Activated CD8-positive, alpha-beta T cell treated with anti-CD3 and anti-CD28 coated beads for 36 hours (primary cell): ENCODE measurements at regions not wholly inside any gene's neighbourhood (a gene's known extent, or its start where the extent isn't known, plus 50 kb on each side); places are given as distances from the start of the nearest gene placed in this dataset.

Experiments used
- ATAC-seq: fragments of 200-7000 bp; cut with Tn5 transposase; one replicate; pipeline ENCODE4 v1.10.0; 2021; ENCODE audit warnings: mild to moderate bottlenecking, moderate library complexity
- CTCF ChIA-PET: fragments of 350-600 bp; sonication (Branson Sonifier 250); formaldehyde crosslinking; loops from one replicate; lab custom pipeline; 2021; ENCODE audit warnings: antibody characterized with exemption; lab: Charles Lee
- POLR2A ChIA-PET: fragments of 350-600 bp; sonication (Branson Sonifier 250); formaldehyde crosslinking; loops from one replicate; lab custom pipeline; 2021; ENCODE audit warnings: antibody characterized with exemption; lab: Charles Lee
- DNase-seq: peaks from one replicate; pipeline ENCODE4 v3.0.0-alpha.2; 2020
- H3K27ac Mint-ChIP-seq: one replicate; pipeline ENCODE4 v1.8.0; 2021; ENCODE audit warnings: mild to moderate bottlenecking, mixed read lengths
- H3K27me3 Mint-ChIP-seq: one replicate; pipeline ENCODE4 v1.8.0; 2021; ENCODE audit warnings: mixed read lengths
- H3K36me3 Mint-ChIP-seq: one replicate; pipeline ENCODE4 v1.8.0; 2021; ENCODE audit warnings: low read depth, mixed read lengths
- H3K4me1 Mint-ChIP-seq: one replicate; pipeline ENCODE4 v1.8.0; 2021; ENCODE audit warnings: low read depth, mixed read lengths
- H3K4me3 Mint-ChIP-seq: one replicate; pipeline ENCODE4 v1.8.0; 2021; ENCODE audit warnings: mild to moderate bottlenecking, moderate library complexity, mixed read lengths
- H3K9me3 Mint-ChIP-seq: one replicate; pipeline ENCODE4 v1.8.0; 2021; ENCODE audit warnings: mixed read lengths
- intact Hi-C: fragments of 100-400 bp; cut with micrococcal nuclease; formaldehyde crosslinking; loops from one replicate; pipeline ENCODE4 v1.10.0; 2022
- TF ChIP-seq, protein P1 (sequence below): fragments of 200-600 bp; IDR thresholded peaks from one replicate; pipeline ENCODE4 v1.8.0; 2022; ENCODE audit warnings: antibody characterized with exemption, mild to moderate bottlenecking

DNA sequence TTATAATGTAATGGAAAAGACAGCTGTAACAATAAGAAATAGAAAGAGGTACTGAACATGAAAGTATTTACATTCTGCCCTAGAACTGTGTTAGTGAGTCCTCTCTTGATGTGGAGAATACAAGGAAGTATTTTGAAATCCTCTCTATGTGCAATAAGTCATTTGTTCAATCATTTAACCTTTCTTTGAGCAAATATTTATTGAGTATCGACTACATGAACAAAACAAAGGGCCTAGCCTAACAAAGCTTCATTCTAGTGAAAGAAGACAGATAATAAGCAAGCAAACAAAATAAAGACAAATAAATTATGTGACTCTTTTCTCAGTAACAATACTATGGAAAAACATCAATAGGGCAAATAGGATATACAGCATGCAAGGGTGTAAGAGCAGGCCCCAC, 354.9 kb upstream of the ATP11B start:
- CTCF ChIA-PET = no interaction called here
- POLR2A ChIA-PET = no interaction called here
- ATAC-seq (no peak), DNase-seq (no peak)
- no peak overlapping the region for H3K4me3 Mint-ChIP-seq
- no peaks in the 10 kb centered on the region for H3K4me1 Mint-ChIP-seq
- no peaks in the 10 kb centered on the region for H3K27me3 Mint-ChIP-seq
- no peaks in the 10 kb centered on the region for H3K36me3 Mint-ChIP-seq
- intact Hi-C loops = no loop called here
- TF ChIP-seq, protein P1, sequence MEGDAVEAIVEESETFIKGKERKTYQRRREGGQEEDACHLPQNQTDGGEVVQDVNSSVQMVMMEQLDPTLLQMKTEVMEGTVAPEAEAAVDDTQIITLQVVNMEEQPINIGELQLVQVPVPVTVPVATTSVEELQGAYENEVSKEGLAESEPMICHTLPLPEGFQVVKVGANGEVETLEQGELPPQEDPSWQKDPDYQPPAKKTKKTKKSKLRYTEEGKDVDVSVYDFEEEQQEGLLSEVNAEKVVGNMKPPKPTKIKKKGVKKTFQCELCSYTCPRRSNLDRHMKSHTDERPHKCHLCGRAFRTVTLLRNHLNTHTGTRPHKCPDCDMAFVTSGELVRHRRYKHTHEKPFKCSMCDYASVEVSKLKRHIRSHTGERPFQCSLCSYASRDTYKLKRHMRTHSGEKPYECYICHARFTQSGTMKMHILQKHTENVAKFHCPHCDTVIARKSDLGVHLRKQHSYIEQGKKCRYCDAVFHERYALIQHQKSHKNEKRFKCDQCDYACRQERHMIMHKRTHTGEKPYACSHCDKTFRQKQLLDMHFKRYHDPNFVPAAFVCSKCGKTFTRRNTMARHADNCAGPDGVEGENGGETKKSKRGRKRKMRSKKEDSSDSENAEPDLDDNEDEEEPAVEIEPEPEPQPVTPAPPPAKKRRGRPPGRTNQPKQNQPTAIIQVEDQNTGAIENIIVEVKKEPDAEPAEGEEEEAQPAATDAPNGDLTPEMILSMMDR = no peak
- H3K27ac Mint-ChIP-seq = no peak overlapping the region
- H3K9me3 Mint-ChIP-seq = no peaks in the 10 kb centered on the region

DNA sequence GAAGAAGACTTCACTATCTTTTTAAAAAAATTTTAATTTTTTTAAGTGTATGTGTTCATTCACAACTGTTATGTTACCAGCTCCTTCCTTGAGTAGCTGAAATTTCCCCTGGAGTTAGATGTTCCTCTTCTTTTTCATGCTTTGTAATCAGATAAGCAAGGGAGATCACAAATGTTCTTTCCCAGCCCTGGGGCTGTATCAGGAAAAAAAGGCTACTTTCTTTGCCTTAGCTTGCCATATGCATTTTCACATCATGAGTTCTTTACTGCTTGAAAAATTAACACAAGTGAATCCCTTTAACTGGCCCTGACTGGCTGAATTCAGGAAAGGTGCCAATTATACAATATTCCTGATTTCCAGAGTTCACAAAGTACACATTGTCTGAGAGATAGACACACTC, 353.2 kb upstream of the ATP11B start:
- no peaks in the 10 kb centered on the region for H3K4me1 Mint-ChIP-seq
- H3K4me3 Mint-ChIP-seq = no peak overlapping the region
- no peak for DNase-seq
- CTCF ChIA-PET = no interaction called here
- POLR2A ChIA-PET = no interaction called here
- ATAC-seq = no peak
- no peaks in the 10 kb centered on the region for H3K36me3 Mint-ChIP-seq
- H3K9me3 Mint-ChIP-seq = no peaks in the 10 kb centered on the region
- intact Hi-C loops = no loop called here
- H3K27me3 Mint-ChIP-seq = no peaks in the 10 kb centered on the region
- TF ChIP-seq, protein P1 = no peak
- H3K27ac Mint-ChIP-seq = no peak overlapping the region

DNA sequence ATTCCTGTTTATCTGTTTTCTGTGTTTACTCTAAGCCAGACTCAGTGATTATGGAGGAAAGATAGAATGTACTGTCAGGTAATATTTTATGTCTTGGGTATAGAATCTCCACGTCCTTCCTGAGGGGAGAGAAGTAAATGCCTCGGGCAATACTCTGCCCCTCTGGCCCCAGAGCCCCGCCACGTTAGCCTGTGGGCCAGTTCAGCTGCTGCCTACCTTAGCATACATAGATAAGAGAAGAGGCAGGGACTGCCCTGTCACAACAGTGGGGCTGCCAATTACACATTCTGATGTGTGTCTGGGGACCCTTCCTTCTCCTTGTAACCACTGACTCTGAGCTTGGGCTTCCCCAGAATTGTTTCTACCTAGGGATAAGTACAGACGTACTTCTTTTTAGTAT, 347.7 kb upstream of the ATP11B start:
- H3K9me3 Mint-ChIP-seq = no peaks in the 10 kb centered on the region
- H3K27me3 Mint-ChIP-seq = no peaks in the 10 kb centered on the region
- no peak overlapping the region for H3K4me3 Mint-ChIP-seq
- no peaks in the 10 kb centered on the region for H3K4me1 Mint-ChIP-seq
- H3K36me3 Mint-ChIP-seq = no peaks in the 10 kb centered on the region
- ChIA-PET POLR2A (no interaction called here), CTCF (no interaction called here)
- ATAC-seq (no peak), DNase-seq (no peak)
- no peak overlapping the region for H3K27ac Mint-ChIP-seq
- intact Hi-C loops = no loop called here
- TF ChIP-seq, protein P1 = no peak

- Mint-ChIP-seq H3K4me1 (no peaks in the 10 kb centered on the region), H3K9me3 (peaks cover 4% of the 10 kb centered on the region), H3K27me3 (no peaks in the 10 kb centered on the region), H3K27ac (no peak overlapping the region), H3K36me3 (no peaks in the 10 kb centered on the region), H3K4me3 (no peak overlapping the region)
- TF ChIP-seq, protein P1 = no peak
- DNase-seq (no peak), ATAC-seq (no peak)
- ChIA-PET CTCF (interaction anchor here (0.7 to 1.2 kb wide), 2 partner anchors 10 to 14 kb away, joined by 3 read pairs; no protein-coding TSS in a partner anchor), POLR2A (interaction anchor here (0.7 kb wide), 1 partner anchor 182 kb away, joined by 3 read pairs; no protein-coding TSS in a partner anchor)
- intact Hi-C loops = no loop called here
Observed at GRCh38 chr3:182450942-182451787, 342.1 kb upstream of the ATP11B start.

DNA sequence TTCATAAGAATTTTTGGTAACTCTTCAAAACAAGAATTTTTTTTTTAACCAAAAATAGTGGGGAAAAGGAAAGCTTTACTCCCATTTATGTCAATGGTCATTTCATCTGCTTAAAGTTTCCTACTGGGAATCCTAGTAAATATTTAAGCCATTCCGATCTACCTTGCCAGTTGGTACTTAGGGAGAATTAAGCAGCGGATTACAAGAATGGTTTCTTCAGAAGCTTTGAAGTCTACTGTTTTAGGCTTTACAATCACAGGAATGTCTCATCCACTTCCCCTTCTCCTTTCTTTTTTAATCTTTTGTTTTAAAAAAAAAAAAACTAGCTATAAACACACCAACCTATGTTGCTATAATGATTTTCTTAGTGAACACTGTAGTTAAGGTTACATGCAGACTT, 341.4 kb upstream of the ATP11B start:
- TF ChIP-seq, protein P1 = no peak
- H3K27ac Mint-ChIP-seq = no peak overlapping the region
- POLR2A ChIA-PET = no interaction called here
- no peak for ATAC-seq
- intact Hi-C loops = no loop called here
- no peak for DNase-seq
- H3K27me3 Mint-ChIP-seq = no peaks in the 10 kb centered on the region
- H3K9me3 Mint-ChIP-seq = peaks cover 6% of the 10 kb centered on the region
- no peak overlapping the region for H3K4me3 Mint-ChIP-seq
- no peaks in the 10 kb centered on the region for H3K4me1 Mint-ChIP-seq
- CTCF ChIA-PET = interaction anchor here (0.7 to 1.2 kb wide), 2 partner anchors 10 to 15 kb away, joined by 3 read pairs; no protein-coding TSS in a partner anchor
- H3K36me3 Mint-ChIP-seq = no peaks in the 10 kb centered on the region
